ENCODE measurements at regions not wholly inside any gene's neighbourhood (a gene's known extent, or its start where the extent isn't known, plus 50 kb on each side); places are given as distances from the start of the nearest gene placed in this dataset.

- no peak for DNase-seq
- H3K36me3 ChIP-seq = no peaks in the 10 kb centered on the region
- no peak for TF ChIP-seq CTCF (IDR thresholded peaks at IDR 0.05; ENCODE audit: low read depth, low read length)
- H3K4me3 ChIP-seq (ENCODE audit: low read depth, low read length) = no peak overlapping the region
- H3K27me3 ChIP-seq = no peaks in the 10 kb centered on the region
- 0 out of 2 replicates have a peak, but pooled peaks cover 2% of the 10 kb centered on the region for H3K4me1 ChIP-seq
- no peaks in the 10 kb centered on the region for H3K9me3 ChIP-seq
Observed at GRCh38 chr13:58434943-58435342, 803.4 kb downstream of the PCDH17 start.

GRCh38 chr13:58437427-58437826, 805.9 kb downstream of the PCDH17 start:
- H3K27me3 ChIP-seq = no peaks in the 10 kb centered on the region
- no peak for DNase-seq
- 0 out of 2 replicates have a peak, but pooled peaks cover 2% of the 10 kb centered on the region for H3K4me1 ChIP-seq
- H3K9me3 ChIP-seq = no peaks in the 10 kb centered on the region
- no peak overlapping the region for H3K4me3 ChIP-seq (ENCODE audit: low read depth, low read length)
- no peak for TF ChIP-seq CTCF (IDR thresholded peaks at IDR 0.05; ENCODE audit: low read depth, low read length)
- no peaks in the 10 kb centered on the region for H3K36me3 ChIP-seq

GRCh38 chr13:58446979-58447378, 815.4 kb downstream of the PCDH17 start:
- Histone ChIP-seq H3K27me3 (no peaks in the 10 kb centered on the region), H3K4me3 (ENCODE audit: low read depth, low read length) (no peak overlapping the region), H3K9me3 (no peaks in the 10 kb centered on the region), H3K36me3 (no peaks in the 10 kb centered on the region), H3K4me1 (peaks cover 14% of the 10 kb centered on the region)
- no peak for DNase-seq
- no peak for TF ChIP-seq CTCF (IDR thresholded peaks at IDR 0.05; ENCODE audit: low read depth, low read length)

- Histone ChIP-seq H3K9me3 (no peaks in the 10 kb centered on the region), H3K4me1 (peaks cover 14% of the 10 kb centered on the region), H3K4me3 (ENCODE audit: low read depth, low read length) (no peak overlapping the region), H3K27me3 (no peaks in the 10 kb centered on the region), H3K36me3 (no peaks in the 10 kb centered on the region)
- no peak for TF ChIP-seq CTCF (IDR thresholded peaks at IDR 0.05; ENCODE audit: low read depth, low read length)
- DNase-seq = no peak
Observed at GRCh38 chr13:58452123-58452623, 820.6 kb downstream of the PCDH17 start.

GRCh38 chr13:58455094-58455493, 823.5 kb downstream of the PCDH17 start:
- Histone ChIP-seq H3K4me3 (ENCODE audit: low read depth, low read length) (no peak overlapping the region), H3K36me3 (no peaks in the 10 kb centered on the region), H3K4me1 (no peaks in the 10 kb centered on the region), H3K9me3 (no peaks in the 10 kb centered on the region), H3K27me3 (no peaks in the 10 kb centered on the region)
- DNase-seq = no peak
- TF ChIP-seq CTCF (IDR thresholded peaks at IDR 0.05; ENCODE audit: low read depth, low read length) = no peak

GRCh38 chr13:58461217-58461616, 829.7 kb downstream of the PCDH17 start:
- peaks cover 4% of the 10 kb centered on the region for H3K4me1 ChIP-seq
- TF ChIP-seq CTCF (IDR thresholded peaks at IDR 0.05; ENCODE audit: low read depth, low read length) = no peak
- no peaks in the 10 kb centered on the region for H3K36me3 ChIP-seq
- no peaks in the 10 kb centered on the region for H3K27me3 ChIP-seq
- H3K4me3 ChIP-seq (ENCODE audit: low read depth, low read length) = no peak overlapping the region
- H3K9me3 ChIP-seq = no peaks in the 10 kb centered on the region
- peak; percentile 53 for DNase-seq

Data from BE2C (cell line).